ENCODE measurements at regions not wholly inside any gene's neighbourhood (a gene's known extent, or its start where the extent isn't known, plus 50 kb on each side); places are given as distances from the start of the nearest gene placed in this dataset.

- TF ChIP-seq ZBTB11 (CRISPR knock-in tag; IDR thresholded peaks at IDR 0.05) (no peak), IRF5 (IDR thresholded peaks at IDR 0.05; ENCODE audit: borderline replicate concordance) (no peak), ZNF622 (IDR thresholded peaks at IDR 0.05) (no peak), USF2 (IDR thresholded peaks at IDR 0.05; ENCODE audit: borderline replicate concordance, low read depth, low read length) (no peak)
These were observed 89.9 kb downstream of the TBX19 start (continued) for GRCh38 chr1:168370586-168370985.

GRCh38 chr1:168369655-168370054, 89.0 kb downstream of the TBX19 start:
- no peaks in the 10 kb centered on the region for H3K4me1 ChIP-seq (ENCODE audit: control insufficient read depth, insufficient read depth, low read length)
- no peak for ATAC-seq
- ChIA-PET SMC1A (ENCODE audit: uncharacterized antibody, unreplicated experiment) (interaction anchor here (0.8 to 2.9 kb wide), 5 partner anchors 14 to 134 kb away, joined by 3 to 9 read pairs (median 3); no protein-coding TSS in a partner anchor), POLR2A (no interaction called here), CTCF (interaction anchor here (0.9 to 1.4 kb wide), 3 partner anchors 26 to 67 kb away, joined by 3 to 6 read pairs (median 4); no protein-coding TSS in a partner anchor), RAD21 (ENCODE audit: unreplicated experiment) (interaction anchor here (0.6 to 1.0 kb wide), 3 partner anchors 27 to 70 kb away, joined by 3 to 4 read pairs (median 3); no protein-coding TSS in a partner anchor)
- peaks cover 0 to 2% of the 10 kb centered on the region in 2 experiments; a peak in 1 of 4 replicates for H3K27me3 ChIP-seq (replicated peaks in 1 of 2; ENCODE audit: control insufficient read depth in 2 of 2, insufficient read depth in 2 of 2, low read length in 1 of 2)
- no peak overlapping the region for H3K9ac ChIP-seq (ENCODE audit: control insufficient read depth, insufficient read depth, low read length)
- no peak overlapping the region for H3K27ac ChIP-seq (ENCODE audit: control insufficient read depth, insufficient read depth)
- H2AFZ ChIP-seq (ENCODE audit: control insufficient read depth, low read depth, low read length), result no peak overlapping the region
- H3K4me3 ChIP-seq, result no peak overlapping the region
- H3K9me3 ChIP-seq (replicated peaks; ENCODE audit: control insufficient read depth, insufficient read depth, low read length), result no peaks in the 10 kb centered on the region
- no peaks in the 10 kb centered on the region; the same call in 1 of the 2 replicates for H4K20me1 ChIP-seq (ENCODE audit: control insufficient read depth, insufficient read depth)
- TF ChIP-seq NRF1 (conservative IDR thresholded peaks at IDR 0.05; ENCODE audit: low read depth, low read length) (no peak), MXI1 (IDR thresholded peaks at IDR 0.05; ENCODE audit: low read depth, low read length) (no peak), SMC3 (IDR thresholded peaks at IDR 0.05; ENCODE audit: borderline replicate concordance, low read length) (no peak), ESRRA (IDR thresholded peaks at IDR 0.05; ENCODE audit: low read length) (no peak)
- in situ Hi-C loops (cut with MboI) (no loop called here), intact Hi-C loops (cut with micrococcal nuclease; ENCODE audit: unreplicated experiment) (no loop called here)
- no TSS peak for BruUV-seq (replicated peaks)
- no peaks in the 10 kb centered on the region for H3K79me2 ChIP-seq (ENCODE audit: control insufficient read depth, insufficient read depth, low read length)
- DNase-seq (ENCODE audit: low read depth, low spot score), result no peak
- no peak for FAIRE-seq
- no peaks in the 10 kb centered on the region for H3K36me3 ChIP-seq (ENCODE audit: control insufficient read depth in 2 of 2, insufficient read depth in 2 of 2, low read length in 1 of 2)
- H3K4me2 ChIP-seq (ENCODE audit: control insufficient read depth, insufficient read depth), result no peak overlapping the region
- WGBS (ENCODE audit: insufficient coverage, insufficient replicate concordance, low lambda C conversion rate, missing lambda C conversion rate), result 22% methylated on average over 5 of the region's 5 CpGs

Measured in GM12878 (cell line).